Muscle of back (tissue), 3 donors: ENCODE measurements at regions not wholly inside any gene's neighbourhood (a gene's known extent, or its start where the extent isn't known, plus 50 kb on each side); places are given as distances from the start of the nearest gene placed in this dataset.

Experiments
- DNase-seq, 3 donors: peaks; one replicate each; pipeline versions ENCODE4 v3.0.0 to v3.0.0-alpha.2; 2013

DNA sequence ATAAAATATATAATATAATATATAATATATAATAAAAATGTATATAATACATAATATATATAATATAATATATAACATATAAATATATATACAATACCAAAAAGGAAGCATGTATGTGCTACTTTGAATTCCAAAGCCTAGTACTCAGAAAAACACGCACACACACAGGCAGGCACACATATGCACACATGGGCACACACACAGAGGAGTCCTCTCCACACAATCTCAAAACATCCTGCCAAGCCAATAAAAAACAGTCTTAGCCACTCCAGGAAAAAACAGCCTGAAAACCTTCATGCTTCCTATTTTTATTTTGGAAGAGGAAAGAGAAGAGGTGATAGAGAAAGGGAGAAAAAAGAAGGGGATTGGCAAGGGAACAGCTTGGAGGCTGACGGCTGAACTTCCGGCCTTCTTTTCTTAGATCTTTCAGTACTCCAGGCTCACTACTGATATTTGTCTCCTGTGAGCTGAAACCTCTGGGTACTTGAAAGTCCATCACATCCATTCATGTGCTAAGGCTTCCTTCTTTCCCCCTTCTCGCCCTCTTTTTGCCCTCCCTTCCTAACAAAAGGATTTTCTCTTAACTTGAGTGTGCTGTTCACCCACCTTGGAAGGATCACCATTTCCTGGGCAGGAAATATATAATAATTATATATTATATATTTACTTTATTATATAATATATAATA, 394.2 kb downstream of the NUAK1 start:
- no peak for DNase-seq

GRCh38 chr12:105745811-105746210, 392.9 kb downstream of the NUAK1 start:
- no peak for DNase-seq

GRCh38 chr12:105748806-105749600, 389.8 kb downstream of the NUAK1 start:
- peak in 2 of 3 donors; percentile 42 to 50 for DNase-seq

- no peak for DNase-seq
Observed at GRCh38 chr12:105750096-105750495, 388.7 kb downstream of the NUAK1 start.

DNA sequence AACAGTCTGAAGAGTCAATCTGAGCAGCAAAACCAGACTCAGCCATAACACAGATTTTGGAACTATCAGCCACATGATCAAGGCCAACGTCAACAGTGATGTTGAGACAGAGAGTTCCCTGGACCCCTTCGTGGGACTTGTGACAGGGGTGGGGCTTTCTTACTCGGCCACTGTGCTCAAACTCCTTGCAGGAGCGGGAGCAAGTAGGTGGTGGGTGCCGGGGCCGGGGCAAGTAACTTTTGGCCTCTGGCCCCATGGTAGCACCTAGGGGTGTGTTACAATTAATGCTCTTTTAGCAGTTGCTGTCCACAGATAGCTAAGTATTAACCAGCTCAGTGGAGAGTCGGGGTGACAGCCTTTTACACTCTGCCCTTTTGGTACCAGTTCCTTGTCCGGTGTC, 384.4 kb downstream of the NUAK1 start:
- no peak for DNase-seq

GRCh38 chr12:105756961-105757360, 381.8 kb downstream of the NUAK1 start:
- no peak for DNase-seq

DNA sequence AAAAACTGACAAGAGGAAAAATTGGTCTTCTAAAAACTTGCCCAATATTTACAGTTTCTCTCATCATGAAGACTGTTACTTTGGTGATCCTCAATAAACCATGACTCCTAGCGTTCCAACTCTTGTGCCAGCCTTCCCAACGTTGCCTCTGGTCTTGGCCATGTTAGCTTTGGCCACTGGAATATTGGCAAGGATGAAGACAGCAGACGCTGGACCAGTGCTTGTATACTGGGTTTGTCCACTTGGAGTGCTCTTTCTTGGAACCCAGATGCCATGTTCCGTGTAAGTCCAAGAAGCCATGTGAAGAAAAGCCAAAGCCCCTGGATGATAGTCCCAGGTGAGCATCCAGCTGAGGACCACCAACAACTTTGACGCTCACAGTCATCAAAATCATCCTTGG, 379.6 kb downstream of the NUAK1 start:
- DNase-seq, result no peak

DNA sequence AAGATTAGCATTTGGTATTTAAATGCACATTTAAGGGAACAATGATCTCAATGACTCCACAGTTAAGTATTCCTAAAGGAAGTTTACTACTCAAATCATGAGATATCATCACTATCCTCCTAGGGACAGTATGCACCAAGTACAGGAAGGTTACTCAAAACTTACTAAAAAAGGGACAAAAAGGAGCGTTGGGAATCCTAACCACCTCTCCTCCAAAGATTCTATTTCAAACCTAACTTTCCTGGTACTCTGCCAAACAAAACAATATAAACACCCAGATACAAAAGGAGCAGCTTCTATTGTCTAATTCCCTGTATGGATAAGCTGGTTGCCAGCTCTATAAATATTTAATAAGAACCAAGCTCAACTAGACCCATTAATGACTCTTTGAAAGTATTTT, 377.7 kb downstream of the NUAK1 start:
- no peak for DNase-seq

DNA sequence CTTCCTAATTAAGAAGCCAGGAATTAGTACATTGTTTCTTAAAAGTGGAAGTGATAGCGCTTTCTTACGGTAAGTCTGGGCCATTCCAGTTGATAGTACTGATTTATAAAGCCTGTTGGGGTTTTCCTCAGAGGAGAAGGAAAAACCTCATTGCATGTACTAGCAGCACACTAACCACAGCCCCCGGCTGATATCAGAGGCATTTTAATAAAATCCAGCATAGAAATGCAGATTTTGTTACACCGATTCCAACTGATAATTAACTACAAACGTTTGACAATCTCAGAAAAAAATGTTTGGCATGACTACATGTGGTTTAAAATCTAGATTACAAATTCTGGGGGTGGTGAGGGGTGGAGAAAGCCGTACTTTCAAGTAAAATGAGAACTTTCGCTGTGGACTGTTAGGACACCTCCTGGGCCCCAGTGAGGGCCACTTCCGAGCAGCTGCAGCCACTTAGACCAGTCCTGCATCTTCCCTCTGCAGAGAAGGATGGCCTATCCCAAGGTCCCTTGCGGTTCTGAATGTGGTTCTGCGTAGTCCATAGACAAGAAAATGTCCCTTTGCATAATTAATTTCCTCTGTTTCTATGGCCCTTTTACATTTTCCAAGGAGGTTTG, 374.4 kb downstream of the NUAK1 start:
- DNase-seq, result peak in 1 of 3 donors; percentile 53

DNA sequence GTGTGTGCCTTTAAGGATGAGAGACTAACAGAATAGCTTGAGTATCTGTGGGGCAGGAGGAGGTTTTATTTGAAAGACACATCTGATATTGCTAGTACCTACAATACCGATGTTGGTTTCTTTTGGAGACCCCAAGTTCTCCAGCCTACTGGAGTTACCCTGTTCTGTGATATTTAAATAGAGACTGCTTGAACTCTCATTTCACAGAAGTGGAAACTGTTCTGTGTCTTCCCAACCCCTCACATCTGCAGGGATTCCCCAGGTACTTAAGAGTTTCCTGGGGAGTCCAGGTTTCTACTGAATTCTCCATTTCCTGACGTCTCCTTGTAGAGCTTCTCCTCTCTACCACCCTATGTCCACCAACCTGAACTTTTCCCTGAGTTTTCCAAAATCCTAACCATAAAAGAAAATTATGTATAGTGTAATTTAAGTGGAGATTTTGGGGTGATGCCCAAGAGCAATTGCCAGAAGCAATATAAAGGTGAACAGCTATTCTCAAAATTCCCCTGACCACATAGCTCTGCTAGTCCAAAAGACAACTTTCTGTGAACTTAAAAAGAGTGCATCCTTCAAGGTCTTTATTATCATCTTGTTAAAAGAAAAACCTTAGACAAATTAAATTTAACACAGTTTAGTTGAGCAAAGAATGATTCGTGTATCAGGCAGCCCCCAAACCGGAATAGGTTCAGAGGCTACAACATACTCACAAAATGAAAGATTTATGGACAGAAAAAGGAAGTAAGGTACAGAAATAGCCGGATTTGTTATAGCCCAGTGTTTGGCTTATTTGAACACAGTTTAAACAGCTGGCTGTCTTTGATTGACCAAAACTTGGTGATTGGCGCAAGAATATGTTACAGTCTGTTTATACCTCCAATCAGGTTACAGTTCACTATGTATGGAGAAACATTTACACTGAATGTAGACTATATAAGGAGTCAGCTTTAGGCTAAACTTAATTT, 373.4 kb downstream of the NUAK1 start:
- no peak for DNase-seq

GRCh38 chr12:105766029-105766428, 372.7 kb downstream of the NUAK1 start:
- DNase-seq, result no peak

DNA sequence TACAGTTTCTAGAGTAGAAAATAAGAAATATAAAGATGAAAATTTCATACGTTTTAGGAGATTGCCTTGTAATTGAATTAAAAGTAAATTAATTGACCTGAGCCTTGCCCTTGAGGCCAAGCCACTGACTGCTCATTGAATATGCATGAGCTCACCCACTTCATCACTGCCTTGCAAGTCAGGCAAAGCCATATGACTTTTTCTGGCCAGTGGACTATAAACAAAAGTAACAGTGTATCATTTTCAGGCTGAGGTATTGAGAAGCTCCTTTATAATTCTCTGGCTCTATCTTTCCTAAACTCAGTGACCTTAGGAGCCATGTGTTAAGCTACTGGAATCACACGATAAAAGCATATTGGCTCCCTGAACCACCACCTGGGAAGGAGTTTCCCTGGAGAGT, 369.3 kb downstream of the NUAK1 start:
- no peak for DNase-seq

DNA sequence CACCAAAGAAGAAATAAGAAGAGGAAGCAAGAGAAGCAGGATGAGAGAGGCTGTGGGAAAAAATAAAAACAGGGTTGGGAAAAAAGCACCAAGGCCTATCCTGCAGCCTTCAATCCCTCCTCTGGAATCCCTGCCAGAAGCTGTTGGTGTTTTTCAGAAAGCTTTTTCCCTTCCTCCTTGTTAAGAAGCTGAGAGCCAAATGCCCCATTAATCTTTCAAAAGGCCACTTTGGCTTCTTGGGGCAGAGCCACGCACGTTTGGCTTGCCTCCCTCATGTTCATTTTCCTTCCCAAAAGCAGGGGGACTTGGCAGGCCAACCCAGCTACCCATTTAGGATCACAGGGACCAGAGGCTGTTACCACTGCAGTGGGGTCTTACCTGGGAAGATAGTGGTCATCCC, 365.3 kb downstream of the NUAK1 start:
- no peak for DNase-seq

DNA sequence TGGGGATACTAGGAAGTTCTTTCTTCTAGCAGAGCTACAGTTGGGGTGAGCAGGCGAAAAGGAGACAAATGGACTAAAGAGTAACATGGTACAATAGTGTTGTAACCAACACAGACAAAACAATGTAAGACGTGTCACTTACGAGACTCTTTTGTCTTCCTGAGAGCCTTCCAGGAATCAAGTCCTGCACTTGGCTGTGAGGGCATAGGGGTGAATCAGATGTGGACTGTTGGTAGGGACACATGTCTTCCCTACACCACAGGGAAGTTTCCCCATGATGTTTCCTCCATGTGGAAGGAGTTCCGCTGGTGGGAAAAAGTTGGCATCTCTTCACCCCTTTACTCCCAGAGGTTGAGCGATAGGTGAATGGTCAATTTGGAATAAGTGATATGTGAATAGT, 364.7 kb downstream of the NUAK1 start:
- no peak for DNase-seq

GRCh38 chr12:105775343-105775742, 363.4 kb downstream of the NUAK1 start:
- peak in 1 of 3 donors; percentile 24 for DNase-seq

- peak in 1 of 3 donors; percentile 49 for DNase-seq
Observed at GRCh38 chr12:105783983-105784947, 354.5 kb downstream of the NUAK1 start.

GRCh38 chr12:105793421-105793820, 345.3 kb downstream of the NUAK1 start:
- DNase-seq, result no peak

GRCh38 chr12:105798256-105798845, 340.4 kb downstream of the NUAK1 start:
- no peak for DNase-seq

- DNase-seq, result no peak
Observed at GRCh38 chr12:105799103-105799502, 339.7 kb downstream of the NUAK1 start.

- peak in 1 of 3 donors; percentile 36 for DNase-seq
Observed at GRCh38 chr12:105801351-105801750, 337.4 kb downstream of the NUAK1 start.
